CD4-positive, alpha-beta T cell (primary cell): ENCODE measurements at regions not wholly inside any gene's neighbourhood (a gene's known extent, or its start where the extent isn't known, plus 50 kb on each side); places are given as distances from the start of the nearest gene placed in this dataset.

Experiments used
- ATAC-seq: fragments of 200-7000 bp; cut with Tn5 transposase; one replicate; pipeline ENCODE4 v1.10.0; 2022; ENCODE audit warnings: mild to moderate bottlenecking; ENCODE audit not compliant: poor library complexity
- CTCF ChIA-PET: fragments of 350-600 bp; sonication (Branson Sonifier 250); formaldehyde crosslinking; loops from one replicate; lab custom pipeline; 2021; ENCODE audit warnings: antibody characterized with exemption, inconsistent platforms; lab: Charles Lee
- POLR2A ChIA-PET: fragments of 350-600 bp; sonication (Branson Sonifier 250); formaldehyde crosslinking; loops from one replicate; lab custom pipeline; 2021; ENCODE audit warnings: antibody characterized with exemption, inconsistent platforms; lab: Charles Lee
- DNase-seq, 14 experiments: peaks; one replicate each; pipeline ENCODE4 v3.0.0-alpha.2; 2013 to 2020; ENCODE audit warnings: mixed read lengths in 2 of 14
- H3K27ac ChIP-seq, 2 donors: one replicate each; pipeline versions ENCODE4 v1.5.1 to v1.7.0; 2013; ENCODE audit warnings: low read length in 2 of 2, low read depth in 1 of 2, mild to moderate bottlenecking in 1 of 2
- H3K27me3 ChIP-seq, 2 experiments: 1 replicate in 1 of 2; 2 replicates in 1 of 2; pipeline versions ENCODE4 v1.6.1 to v1.7.0; 2013; ENCODE audit warnings: low read length in 2 of 2, control low read depth in 1 of 2, mild to moderate bottlenecking in 1 of 2, moderate library complexity in 1 of 2; ENCODE audit not compliant: insufficient read depth in 2 of 2, control insufficient read depth in 1 of 2
- H3K36me3 ChIP-seq: one replicate; pipeline ENCODE4 v1.6.1; 2013; ENCODE audit warnings: low read length, control low read depth; ENCODE audit not compliant: insufficient read depth
- H3K4me1 ChIP-seq: one replicate; pipeline ENCODE4 v1.6.1; 2013; ENCODE audit warnings: low read length, control low read depth; ENCODE audit not compliant: insufficient read depth
- H3K4me3 ChIP-seq: one replicate; pipeline ENCODE4 v1.5.1; 2013; ENCODE audit warnings: mild to moderate bottlenecking, low read length, moderate library complexity
- H3K9me3 ChIP-seq, 2 experiments: 1 replicate in 1 of 2; 2 replicates in 1 of 2; pipeline versions ENCODE4 v1.6.1 to v1.7.0; 2013; ENCODE audit warnings: low read length in 2 of 2, mild to moderate bottlenecking in 2 of 2, control low read depth in 1 of 2, moderate library complexity in 1 of 2; ENCODE audit not compliant: control insufficient read depth in 1 of 2, insufficient read depth in 1 of 2
- H3K27ac Mint-ChIP-seq: one replicate; pipeline ENCODE4 v1.8.0; 2020; ENCODE audit warnings: mixed read lengths
- H3K27me3 Mint-ChIP-seq: one replicate; pipeline ENCODE4 v1.8.0; 2021; ENCODE audit warnings: mixed read lengths
- H3K36me3 Mint-ChIP-seq: one replicate; pipeline ENCODE4 v1.8.0; 2021; ENCODE audit warnings: low read depth, mixed read lengths
- H3K4me1 Mint-ChIP-seq: one replicate; pipeline ENCODE4 v1.8.0; 2021; ENCODE audit warnings: low read depth, mixed read lengths
- H3K4me3 Mint-ChIP-seq: one replicate; pipeline ENCODE4 v1.8.0; 2020; ENCODE audit warnings: mild to moderate bottlenecking, mixed read lengths
- H3K9me3 Mint-ChIP-seq: one replicate; pipeline ENCODE4 v1.8.0; 2020; ENCODE audit warnings: mixed read lengths
- intact Hi-C, 2 experiments: fragments of 100-400 bp; cut with DNase I in 1 of 2; cut with micrococcal nuclease in 1 of 2; formaldehyde crosslinking; loops; one replicate each; pipeline versions ENCODE4 v1.15.1 to v1.9.0; 2023 to 2025; cut with DNase I, micrococcal nuclease
- TF ChIP-seq, protein P1 (sequence below): fragments of 200-600 bp; IDR thresholded peaks from one replicate; pipeline ENCODE4 v1.8.0; 2022; ENCODE audit warnings: antibody characterized with exemption, mild to moderate bottlenecking

DNA sequence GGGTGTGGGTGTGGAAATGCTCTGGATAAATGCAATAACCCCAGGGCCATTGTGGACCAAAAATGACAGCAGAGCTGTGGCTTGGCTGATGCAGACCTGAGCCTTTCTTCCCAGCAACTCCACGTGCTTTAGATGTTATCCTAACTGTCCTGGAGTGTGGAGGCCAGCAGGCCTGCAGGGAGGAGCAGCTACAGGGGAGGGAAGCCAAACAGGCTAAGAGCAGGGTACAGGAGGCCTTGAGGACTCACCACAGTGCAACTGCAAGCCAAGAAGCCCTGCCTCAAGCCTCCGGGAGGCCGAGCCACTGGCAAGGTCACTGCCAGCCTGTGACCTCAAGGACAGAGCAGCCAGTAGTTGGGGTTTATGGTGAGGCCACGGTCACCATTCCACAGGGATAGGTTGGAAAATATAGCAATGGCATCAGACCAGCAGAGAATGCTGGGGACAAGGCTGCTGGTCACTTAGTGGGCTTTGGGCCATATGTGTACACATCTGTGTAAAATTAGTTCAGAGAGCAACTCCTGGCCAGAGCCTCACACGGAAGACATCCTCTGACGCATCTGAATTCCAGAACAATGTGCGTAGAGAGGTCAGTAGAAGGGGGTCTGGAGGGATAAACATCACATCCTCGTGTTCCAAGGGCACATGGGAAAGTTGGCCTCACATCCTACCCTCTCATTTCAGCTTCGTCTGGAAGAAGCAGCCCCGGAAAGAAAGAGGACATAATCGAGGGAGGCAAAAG, 76.2 kb upstream of the UPP2 start:
- no peaks in the 10 kb centered on the region for H3K9me3 ChIP-seq
- H3K27ac Mint-ChIP-seq: no peak overlapping the region
- no peak for DNase-seq
- H3K27me3 ChIP-seq: no peaks in the 10 kb centered on the region
- ATAC-seq: no peak
- H3K4me1 ChIP-seq: no peaks in the 10 kb centered on the region
- no peak overlapping the region for H3K27ac ChIP-seq
- H3K36me3 ChIP-seq: no peaks in the 10 kb centered on the region
- POLR2A ChIA-PET: no interaction called here
- peaks cover 11% of the 10 kb centered on the region for H3K4me1 Mint-ChIP-seq
- no peaks in the 10 kb centered on the region for H3K36me3 Mint-ChIP-seq
- H3K9me3 Mint-ChIP-seq: no peaks in the 10 kb centered on the region
- intact Hi-C loops: loop anchor here (2.0 to 10.0 kb wide), 4 partner anchors 429 to 1089 kb away; partner anchors contain the start of genes CCDC148 (in 1 of the 2) and PKP4 (in 1 of the 2)
- TF ChIP-seq, protein P1, sequence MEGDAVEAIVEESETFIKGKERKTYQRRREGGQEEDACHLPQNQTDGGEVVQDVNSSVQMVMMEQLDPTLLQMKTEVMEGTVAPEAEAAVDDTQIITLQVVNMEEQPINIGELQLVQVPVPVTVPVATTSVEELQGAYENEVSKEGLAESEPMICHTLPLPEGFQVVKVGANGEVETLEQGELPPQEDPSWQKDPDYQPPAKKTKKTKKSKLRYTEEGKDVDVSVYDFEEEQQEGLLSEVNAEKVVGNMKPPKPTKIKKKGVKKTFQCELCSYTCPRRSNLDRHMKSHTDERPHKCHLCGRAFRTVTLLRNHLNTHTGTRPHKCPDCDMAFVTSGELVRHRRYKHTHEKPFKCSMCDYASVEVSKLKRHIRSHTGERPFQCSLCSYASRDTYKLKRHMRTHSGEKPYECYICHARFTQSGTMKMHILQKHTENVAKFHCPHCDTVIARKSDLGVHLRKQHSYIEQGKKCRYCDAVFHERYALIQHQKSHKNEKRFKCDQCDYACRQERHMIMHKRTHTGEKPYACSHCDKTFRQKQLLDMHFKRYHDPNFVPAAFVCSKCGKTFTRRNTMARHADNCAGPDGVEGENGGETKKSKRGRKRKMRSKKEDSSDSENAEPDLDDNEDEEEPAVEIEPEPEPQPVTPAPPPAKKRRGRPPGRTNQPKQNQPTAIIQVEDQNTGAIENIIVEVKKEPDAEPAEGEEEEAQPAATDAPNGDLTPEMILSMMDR: no peak
- CTCF ChIA-PET: interaction anchor here (0.7 to 1.8 kb wide), 3 partner anchors 14 to 729 kb away, joined by 3 to 21 read pairs (median 4); no protein-coding TSS in a partner anchor
- H3K4me3 Mint-ChIP-seq: no peak overlapping the region
- no peak overlapping the region for H3K4me3 ChIP-seq
- no peaks in the 10 kb centered on the region for H3K27me3 Mint-ChIP-seq

DNA sequence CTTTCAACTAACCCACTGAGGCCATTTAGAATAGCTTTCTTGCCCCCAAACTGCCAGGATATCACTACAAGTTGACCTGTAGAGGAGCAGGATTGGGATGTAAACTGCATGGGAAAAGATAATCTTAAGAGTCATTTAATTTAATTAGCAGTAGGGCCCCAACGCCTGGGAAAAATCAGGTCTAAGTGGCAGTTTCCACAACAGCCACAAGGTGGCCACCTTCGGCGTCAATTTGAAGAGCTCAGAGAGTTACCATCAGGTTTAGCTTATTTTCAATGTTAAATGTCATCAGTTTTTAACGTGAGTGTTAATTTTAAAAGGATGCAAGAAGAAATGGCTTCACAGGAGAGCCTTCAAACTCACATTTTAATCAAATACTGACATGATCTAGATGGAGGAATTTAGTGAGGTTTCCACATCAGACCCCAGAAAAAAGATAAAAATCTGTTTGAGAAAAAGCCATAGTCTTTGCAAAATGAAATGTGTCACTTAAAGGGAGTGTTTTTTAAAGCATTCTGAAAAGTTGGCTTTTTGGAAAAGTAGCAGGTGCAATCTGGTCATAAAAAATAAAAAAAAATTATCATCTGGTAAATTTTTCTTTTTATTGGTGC, 77.3 kb upstream of the UPP2 start:
- POLR2A ChIA-PET: interaction anchor here (0.6 to 1.0 kb wide), 4 partner anchors 10 to 754 kb away, joined by 3 to 5 read pairs (median 3); partner anchors contain the start of gene ACVR1

DNA sequence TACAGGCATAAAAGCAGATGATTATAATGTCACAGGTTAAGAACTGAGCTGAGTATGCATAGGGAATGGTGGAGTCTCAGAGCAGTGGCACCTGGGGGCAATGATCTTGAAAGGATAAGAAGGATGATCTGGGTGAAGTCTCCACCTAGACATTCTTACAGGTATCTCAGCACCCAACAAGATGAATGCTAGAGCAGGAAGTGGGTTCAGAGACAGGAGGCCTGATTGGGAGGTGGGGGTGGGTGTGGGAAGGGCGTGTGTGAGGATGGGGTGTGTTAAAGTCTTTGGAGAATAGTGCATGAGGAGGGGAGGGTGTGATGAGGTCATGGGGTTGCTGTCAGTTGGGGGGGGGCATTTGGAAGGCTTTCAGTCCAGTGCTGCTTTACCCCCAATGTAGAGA, 78.8 kb upstream of the UPP2 start:
- no peak overlapping the region for H3K27ac Mint-ChIP-seq
- CTCF ChIA-PET: interaction anchor here (2.3 kb wide), 1 partner anchor 723 kb away, joined by 19 read pairs; no protein-coding TSS in a partner anchor
- peak in 1 of 14 experiments; percentile 24 for DNase-seq
- H3K27me3 Mint-ChIP-seq: no peaks in the 10 kb centered on the region
- Histone ChIP-seq H3K36me3 (no peaks in the 10 kb centered on the region), H3K4me3 (no peak overlapping the region), H3K27ac (no peak overlapping the region), H3K4me1 (no peaks in the 10 kb centered on the region), H3K27me3 (no peaks in the 10 kb centered on the region), H3K9me3 (no peaks in the 10 kb centered on the region)
- no peaks in the 10 kb centered on the region for H3K9me3 Mint-ChIP-seq
- no peaks in the 10 kb centered on the region for H3K36me3 Mint-ChIP-seq
- ATAC-seq: peak; percentile 52
- intact Hi-C loops: loop anchor here (10.0 kb wide), 2 partner anchors 432 to 1092 kb away; partner anchors contain the start of genes CCDC148 (in 1 of the 2) and PKP4 (in 1 of the 2)
- peaks cover 11% of the 10 kb centered on the region for H3K4me1 Mint-ChIP-seq
- no peak overlapping the region for H3K4me3 Mint-ChIP-seq
- POLR2A ChIA-PET: no interaction called here
- TF ChIP-seq, protein P1: no peak

More for the DNA sequence above, 77.3 kb upstream of the UPP2 start:
- CTCF ChIA-PET: interaction anchor here (0.7 to 2.3 kb wide), 12 partner anchors 10 to 736 kb away, joined by 3 to 21 read pairs (median 6); no protein-coding TSS in a partner anchor
- intact Hi-C loops: loop anchor here (1.0 to 10.0 kb wide), 5 partner anchors 430 to 1090 kb away; partner anchors contain the start of genes CCDC148 (in 1 of the 2) and PKP4 (in 1 of the 2)
- no peaks in the 10 kb centered on the region for H3K27me3 ChIP-seq
- H3K36me3 ChIP-seq: no peaks in the 10 kb centered on the region
- Mint-ChIP-seq H3K9me3 (no peaks in the 10 kb centered on the region), H3K27ac (no peak overlapping the region), H3K4me3 (no peak overlapping the region), H3K4me1 (peaks cover 11% of the 10 kb centered on the region), H3K27me3 (no peaks in the 10 kb centered on the region), H3K36me3 (no peaks in the 10 kb centered on the region)
- H3K9me3 ChIP-seq: no peaks in the 10 kb centered on the region
- TF ChIP-seq, protein P1: peak; percentile 86
- H3K4me3 ChIP-seq: no peak overlapping the region
- H3K4me1 ChIP-seq: no peaks in the 10 kb centered on the region
- no peak overlapping the region for H3K27ac ChIP-seq
- DNase-seq: peak; percentile 21 to 68 (median 42)
- ATAC-seq: peak; percentile 68
